IMR-90 (cell line): ENCODE measurements at regions not wholly inside any gene's neighbourhood (a gene's known extent, or its start where the extent isn't known, plus 50 kb on each side); places are given as distances from the start of the nearest gene placed in this dataset.

Experiments used
- ATAC-seq: fragments of 200-7000 bp; cut with Tn5 transposase; 2 replicates; pipeline ENCODE4 v1.9.1; 2020; ENCODE audit warnings: low read depth, mild to moderate bottlenecking, moderate library complexity
- BruUV-seq: library from RNA; stranded (reverse); fragments of 400-500 nt; replicated peaks from 2 replicates; lab custom pipeline; 2021; lab: Mats Ljungman, UMichigan
- CTCF ChIA-PET: fragments of 300-600 bp; formaldehyde crosslinking; extraction: SDS; loops from one replicate; lab custom pipeline; 2021; ENCODE audit warnings: antibody characterized with exemption; lab: Yijun Ruan, JAX
- POLR2A ChIA-PET: fragments of 300-600 bp; sonication (Branson Sonifier 250); formaldehyde crosslinking; loops from one replicate; lab custom pipeline; 2022; ENCODE audit warnings: antibody characterized with exemption; ENCODE audit not compliant: unreplicated experiment; lab: Charles Lee
- DNase-seq: peaks from one replicate; pipeline ENCODE4 v3.0.0; 2013
- H2AFZ ChIP-seq: replicated peaks from 2 replicates; pipeline ENCODE3; 2013; ENCODE audit warnings: low read length, mild to moderate bottlenecking; ENCODE audit not compliant: poor library complexity
- H2AK5ac ChIP-seq: 2 replicates; pipeline ENCODE4 v1.6.1; 2013; ENCODE audit warnings: low read depth, low read length, inconsistent platforms
- H2AK9ac ChIP-seq: replicated peaks from 2 replicates; pipeline ENCODE3; 2013; ENCODE audit warnings: mild to moderate bottlenecking, low read depth, low read length, moderate library complexity; ENCODE audit not compliant: poor library complexity
- H2BK120ac ChIP-seq: 2 replicates; pipeline ENCODE4 v1.6.1; 2013; ENCODE audit warnings: low read depth, low read length, inconsistent platforms
- H2BK15ac ChIP-seq: 3 replicates; pipeline ENCODE4 v1.6.1; 2013; ENCODE audit warnings: low read depth, low read length, inconsistent platforms
- H2BK20ac ChIP-seq: 2 replicates; pipeline ENCODE4 v1.6.1; 2013; ENCODE audit warnings: low read depth, mild to moderate bottlenecking, inconsistent platforms, low read length, moderate library complexity
- H2BK5ac ChIP-seq: 2 replicates; pipeline ENCODE4 v1.6.1; 2013; ENCODE audit warnings: mild to moderate bottlenecking, low read depth, low read length, inconsistent platforms; ENCODE audit not compliant: poor library complexity, severe bottlenecking
- H3K14ac ChIP-seq: replicated peaks from 2 replicates; pipeline ENCODE4 v1.6.1; 2013; ENCODE audit warnings: low read depth, low read length, inconsistent platforms
- H3K18ac ChIP-seq: 2 replicates; pipeline ENCODE4 v1.6.1; 2013; ENCODE audit warnings: low read depth, low read length, control low read depth
- H3K23ac ChIP-seq: 2 replicates; pipeline ENCODE4 v1.6.1; 2013; ENCODE audit warnings: low read depth, low read length, inconsistent platforms
- H3K27ac ChIP-seq: 2 replicates; pipeline ENCODE4 v1.5.1; 2013; ENCODE audit warnings: mild to moderate bottlenecking, control low read depth, low read length; ENCODE audit not compliant: insufficient read depth
- H3K27me3 ChIP-seq: 2 replicates; pipeline ENCODE4 v1.6.1; 2013; ENCODE audit warnings: low read length; ENCODE audit not compliant: control insufficient read depth, insufficient read depth
- H3K36me3 ChIP-seq: 2 replicates; pipeline ENCODE4 v1.6.1; 2013; ENCODE audit warnings: low read length, mixed read lengths; ENCODE audit not compliant: control insufficient read depth, insufficient read depth
- H3K4ac ChIP-seq: 2 replicates; pipeline ENCODE4 v1.6.1; 2013; ENCODE audit warnings: low read depth, low read length, inconsistent platforms
- H3K4me1 ChIP-seq: 2 replicates; pipeline ENCODE4 v1.6.1; 2013; ENCODE audit warnings: low read length, mixed read lengths; ENCODE audit not compliant: control insufficient read depth, insufficient read depth
- H3K4me2 ChIP-seq: 2 replicates; pipeline ENCODE4 v1.6.1; 2013; ENCODE audit warnings: low read depth, mild to moderate bottlenecking, control low read depth, low read length, moderate library complexity
- H3K4me3 ChIP-seq: 2 replicates; pipeline ENCODE4 v1.5.1; 2013; ENCODE audit warnings: low read depth, mild to moderate bottlenecking, control low read depth, low read length, moderate library complexity; ENCODE audit not compliant: insufficient read depth
- H3K56ac ChIP-seq: 2 replicates; pipeline ENCODE4 v1.6.1; 2013; ENCODE audit warnings: low read length, inconsistent platforms; ENCODE audit not compliant: insufficient read depth; ENCODE audit errors: extremely low read depth
- H3K79me1 ChIP-seq, 2 experiments: 2 replicates each; pipeline ENCODE4 v1.6.1; 2013; ENCODE audit warnings: low read length in 2 of 2, inconsistent platforms in 1 of 2, low read depth in 1 of 2
- H3K9ac ChIP-seq: 2 replicates; pipeline ENCODE4 v1.6.1; 2013; ENCODE audit warnings: low read depth, low read length, control low read depth
- H3K9me1 ChIP-seq: 2 replicates; pipeline ENCODE4 v1.6.1; 2013; ENCODE audit warnings: low read length, inconsistent platforms; ENCODE audit not compliant: insufficient read depth
- H3K9me3 ChIP-seq: 2 replicates; pipeline ENCODE4 v1.6.1; 2013; ENCODE audit warnings: low read length; ENCODE audit not compliant: control insufficient read depth, insufficient read depth
- H4K20me1 ChIP-seq: 2 replicates; pipeline ENCODE4 v1.6.1; 2013; ENCODE audit warnings: low read length, inconsistent platforms; ENCODE audit not compliant: insufficient read depth
- H4K5ac ChIP-seq: 2 replicates; pipeline ENCODE4 v1.6.1; 2013; ENCODE audit warnings: mild to moderate bottlenecking, low read depth, low read length, control low read depth
- H4K8ac ChIP-seq, 2 experiments: 2 replicates each; pipeline ENCODE4 v1.6.1; 2013; ENCODE audit warnings: low read depth in 2 of 2, low read length in 2 of 2, control low read depth in 1 of 2, inconsistent platforms in 1 of 2
- H4K91ac ChIP-seq: 2 replicates; pipeline ENCODE4 v1.6.1; 2013; ENCODE audit warnings: low read depth, low read length, inconsistent platforms; ENCODE audit not compliant: insufficient read depth
- CEBPB ChIP-seq: IDR thresholded peaks from 2 replicates; pipeline ENCODE4 v1.6.1; 2012; ENCODE audit warnings: low read depth, low read length, improper control_type of control experiment
- ELK1 ChIP-seq: fragments of 150-350 bp; IDR thresholded peaks from 2 replicates; pipeline ENCODE4 v1.6.1; 2016; ENCODE audit warnings: low read depth, mild to moderate bottlenecking, low read length, moderate library complexity, borderline replicate concordance
- FOS ChIP-seq: fragments of 150-350 bp; IDR thresholded peaks from 2 replicates; pipeline ENCODE4 v1.6.1; 2016; ENCODE audit warnings: low read depth, low read length
- MAFK ChIP-seq: IDR thresholded peaks from 2 replicates; pipeline ENCODE4 v1.6.1; 2012; ENCODE audit warnings: low read depth, low read length, improper control_type of control experiment
- MAZ ChIP-seq: IDR thresholded peaks from 2 replicates; pipeline ENCODE4 v1.6.1; 2012; ENCODE audit warnings: low read depth, mild to moderate bottlenecking, low read length, improper control_type of control experiment, moderate library complexity, borderline replicate concordance
- POLR2A ChIP-seq: IDR thresholded peaks from 2 replicates; pipeline ENCODE4 v1.6.1; 2012; ENCODE audit warnings: mild to moderate bottlenecking, low read depth, low read length
- RFX5 ChIP-seq: IDR thresholded peaks from 2 replicates; pipeline ENCODE4 v1.8.0; 2012; ENCODE audit warnings: low read depth, mild to moderate bottlenecking, low read length, moderate library complexity
- SMC3 ChIP-seq: fragments of 150-350 bp; IDR thresholded peaks from 2 replicates; pipeline ENCODE4 v1.6.1; 2016; ENCODE audit warnings: low read depth, mild to moderate bottlenecking, antibody characterized with exemption, low read length, moderate library complexity
- USF2 ChIP-seq: fragments of 150-350 bp; IDR thresholded peaks from 2 replicates; pipeline ENCODE4 v1.6.1; 2017; ENCODE audit warnings: mild to moderate bottlenecking, antibody characterized with exemption, low read length, low read depth
- WGBS, 2 experiments: methylation state at CpG; one replicate each; pipeline versions ENCODE4 v1.1.5 to v1.1.7; 2013; ENCODE audit warnings: missing lambda C conversion rate in 2 of 2; ENCODE audit not compliant: insufficient read length in 1 of 2; ENCODE audit errors: extremely low coverage in 2 of 2; 5-methylcytosine and 5-hydroxymethylcytosine counted together
- dilution Hi-C: fragments of 300-500 bp; cut with HindIII; formaldehyde crosslinking; loops from one replicate; pipeline ENCODE4 v1.14.3; 2018; ENCODE audit warnings: low sequenced_read_pairs; ENCODE audit not compliant: unreplicated experiment
- in situ Hi-C: fragments of 300-500 bp; cut with MboI; formaldehyde crosslinking; loops from 3 replicates; pipeline ENCODE4 v1.14.3; 2019; ENCODE audit warnings: low sequenced_read_pairs, inconsistent platforms, mixed read lengths
- intact Hi-C: fragments of 100-400 bp; cut with micrococcal nuclease; formaldehyde crosslinking; loops from 2 replicates; pipeline ENCODE4 v1.10.0; 2022

- TF ChIP-seq FOS (no peak), USF2 (no peak)
Measured at GRCh38 chr6:26221186-26221585, 134.0 kb downstream of the HFE start (continued).

- dilution Hi-C loops, result no loop called here
- Histone ChIP-seq H3K79me1 (peaks cover 0 to 10% of the 10 kb centered on the region in 2 experiments; a peak in 2 of 4 replicates), H2BK120ac (no peak overlapping the region), H3K36me3 (no peaks in the 10 kb centered on the region), H3K9ac (no peak overlapping the region), H3K4me2 (no peak overlapping the region), H3K56ac (no peak overlapping the region), H2BK15ac (no peak overlapping the region), H3K4me3 (no peak overlapping the region), H4K5ac (no peak overlapping the region; the same call in 1 of the 2 replicates), H3K14ac (no peak overlapping the region), H4K91ac (0 out of 2 replicates have a peak overlapping the region, but pooled peaks have one; percentile 14), H3K27ac (no peak overlapping the region), H3K18ac (peak overlapping the region; percentile 19; the same call in 1 of the 2 replicates), H2BK5ac (peak overlapping the region; percentile 79), H3K4me1 (peaks cover 8% of the 10 kb centered on the region), H4K20me1 (no peaks in the 10 kb centered on the region; the same call in 1 of the 2 replicates), H2AK5ac (no peak overlapping the region), H3K9me1 (no peaks in the 10 kb centered on the region), H3K9me3 (no peaks in the 10 kb centered on the region), H3K23ac (no peak overlapping the region), H2AK9ac (no peak overlapping the region), H4K8ac (peak overlapping the region in 1 of 2 experiments; percentile 10; a peak in 3 of 4 replicates), H2AFZ (peak overlapping the region; percentile 33), H2BK20ac (peak overlapping the region; percentile 34; the same call in 1 of the 2 replicates), H3K27me3 (no peaks in the 10 kb centered on the region), H3K4ac (peak overlapping the region; percentile 7; the same call in 1 of the 2 replicates)
- POLR2A ChIA-PET, result interaction anchor here (1.1 to 1.4 kb wide), 2 partner anchors 23 to 28 kb away, joined by 3 to 4 read pairs; a partner anchor contains a TSS
- ATAC-seq (no peak), DNase-seq (no peak)
- TF ChIP-seq MAZ (no peak), MAFK (no peak), SMC3 (no peak), ELK1 (no peak), CEBPB (no peak), POLR2A (no peak), RFX5 (no peak)
- no TSS peak for BruUV-seq
- CTCF ChIA-PET, result no interaction called here
- in situ Hi-C loops, result loop anchor here (25.0 kb wide), 1 partner anchor 1615 kb away; a partner anchor contains a TSS
- 0% methylated on average over 1 of the region's 5 CpGs; no CpG with 5 or more reads in 1 of the 2 experiments for WGBS, 2 experiments
- intact Hi-C loops, result no loop called here
Measured at GRCh38 chr6:26222571-26222970, 135.3 kb downstream of the HFE start.
